CD14-positive monocyte (primary cell): ENCODE measurements at regions not wholly inside any gene's neighbourhood (a gene's known extent, or its start where the extent isn't known, plus 50 kb on each side); places are given as distances from the start of the nearest gene placed in this dataset.

Source experiments
- DNase-seq, 3 donors: peaks; one replicate each; pipeline ENCODE4 v3.0.0-alpha.2; 2011 to 2022
- H2AFZ ChIP-seq: 2 replicates; pipeline ENCODE4 v1.6.0; 2012; ENCODE audit warnings: mild to moderate bottlenecking, low read depth, low read length, inconsistent platforms; ENCODE audit not compliant: insufficient read depth, poor library complexity, severe bottlenecking
- H3K27ac ChIP-seq, 2 donors: 1 replicate in 1 of 2; 2 replicates in 1 of 2; pipeline ENCODE4 v1.5.1; 2012 to 2013; ENCODE audit warnings: low read length in 2 of 2, control low read depth in 1 of 2, inconsistent platforms in 1 of 2, low read depth in 1 of 2, mild to moderate bottlenecking in 1 of 2
- H3K27me3 ChIP-seq, 2 donors: one replicate each; pipeline versions ENCODE4 v1.6.0 to v1.6.1; 2011 to 2013; ENCODE audit warnings: low read length in 2 of 2; ENCODE audit not compliant: control insufficient read depth in 2 of 2, insufficient read depth in 2 of 2
- H3K36me3 ChIP-seq, 2 donors: replicated peaks in 1 of 2; 1 replicate in 1 of 2; 2 replicates in 1 of 2; pipeline versions ENCODE4 v1.5.1 to v1.6.1; 2012 to 2013; ENCODE audit warnings: low read length in 2 of 2, control low read depth in 1 of 2, inconsistent platforms in 1 of 2, mild to moderate bottlenecking in 1 of 2; ENCODE audit not compliant: insufficient read depth in 2 of 2, control insufficient read depth in 1 of 2
- H3K4me1 ChIP-seq, 2 donors: 1 replicate in 1 of 2; 2 replicates in 1 of 2; pipeline versions ENCODE4 v1.5.1 to v1.6.1; 2012 to 2013; ENCODE audit warnings: low read length in 2 of 2, control low read depth in 1 of 2, inconsistent platforms in 1 of 2, mild to moderate bottlenecking in 1 of 2, moderate library complexity in 1 of 2; ENCODE audit not compliant: insufficient read depth in 2 of 2, control insufficient read depth in 1 of 2
- H3K4me2 ChIP-seq: replicated peaks from 2 replicates; pipeline ENCODE3; 2012; ENCODE audit warnings: low read length, moderate library complexity, mild to moderate bottlenecking; ENCODE audit not compliant: poor library complexity, severe bottlenecking; ENCODE audit errors: extremely low read depth
- H3K4me3 ChIP-seq, 3 experiments: fragments of 200-600 bp in 1 of 3; sonication (generic) in 1 of 3; replicated peaks in 1 of 3; 1 replicate in 2 of 3; 2 replicates in 1 of 3; pipeline ENCODE4 v1.5.1; 2011 to 2013; ENCODE audit warnings: low read length in 3 of 3, mild to moderate bottlenecking in 3 of 3, control low read depth in 2 of 3, low read depth in 2 of 3, inconsistent platforms in 1 of 3, moderate library complexity in 1 of 3
- H3K79me2 ChIP-seq: 2 replicates; pipeline ENCODE4 v1.6.0; 2012; ENCODE audit warnings: mild to moderate bottlenecking, control low read depth, inconsistent platforms, low read length, moderate library complexity; ENCODE audit not compliant: insufficient read depth
- H3K9ac ChIP-seq: 2 replicates; pipeline ENCODE4 v1.6.0; 2017; ENCODE audit warnings: low read length, mild to moderate bottlenecking; ENCODE audit not compliant: insufficient read depth, poor library complexity, severe bottlenecking
- H3K9me3 ChIP-seq, 2 donors: replicated peaks in 1 of 2; 1 replicate in 1 of 2; 2 replicates in 1 of 2; pipeline versions ENCODE4 v1.5.1 to v1.6.1; 2012 to 2013; ENCODE audit warnings: low read length in 2 of 2, control low read depth in 1 of 2; ENCODE audit not compliant: control insufficient read depth in 1 of 2, insufficient read depth in 1 of 2
- H4K20me1 ChIP-seq: 2 replicates; pipeline ENCODE4 v1.6.0; 2012; ENCODE audit warnings: mild to moderate bottlenecking, low read length, control low read depth, moderate library complexity; ENCODE audit not compliant: insufficient read depth
- H3K27ac Mint-ChIP-seq, 7 donors: one replicate each; pipeline ENCODE4 v1.8.0; 2020; ENCODE audit warnings: mild to moderate bottlenecking in 7 of 7, mixed read lengths in 7 of 7, moderate library complexity in 6 of 7, inconsistent platforms in 2 of 7
- H3K27me3 Mint-ChIP-seq, 3 donors: one replicate each; pipeline ENCODE4 v1.8.0; 2021 to 2022; ENCODE audit warnings: low read depth in 3 of 3, mild to moderate bottlenecking in 3 of 3, mixed read lengths in 3 of 3, moderate library complexity in 3 of 3, inconsistent platforms in 1 of 3
- H3K36me3 Mint-ChIP-seq, 2 donors: one replicate each; pipeline ENCODE4 v1.8.0; 2020; ENCODE audit warnings: mixed read lengths in 2 of 2, inconsistent platforms in 1 of 2, mild to moderate bottlenecking in 1 of 2
- H3K4me1 Mint-ChIP-seq: one replicate; pipeline ENCODE4 v1.8.0; 2020; ENCODE audit warnings: mild to moderate bottlenecking, mixed read lengths
- H3K4me3 Mint-ChIP-seq, 2 donors: one replicate each; pipeline ENCODE4 v1.8.0; 2020; ENCODE audit warnings: mild to moderate bottlenecking in 2 of 2, mixed read lengths in 2 of 2, moderate library complexity in 1 of 2
- H3K9me3 Mint-ChIP-seq, 7 donors: one replicate each; pipeline ENCODE4 v1.8.0; 2020 to 2022; ENCODE audit warnings: mixed read lengths in 7 of 7, mild to moderate bottlenecking in 6 of 7, moderate library complexity in 6 of 7, inconsistent platforms in 2 of 7
- CTCF ChIP-seq: fragments of 200-600 bp; IDR thresholded peaks from one replicate; pipeline ENCODE4 v1.8.0; 2022; ENCODE audit warnings: antibody characterized with exemption, mild to moderate bottlenecking
- WGBS: methylation state at CpG from one replicate; pipeline ENCODE4 v1.1.5; 2013; ENCODE audit warnings: missing lambda C conversion rate; ENCODE audit not compliant: insufficient coverage; 5-methylcytosine and 5-hydroxymethylcytosine counted together
- intact Hi-C, 2 donors: fragments of 100-400 bp; cut with micrococcal nuclease; formaldehyde crosslinking; loops; one replicate each; pipeline versions ENCODE4 v1.15.0 to v1.15.1; 2023

- no peaks in the 10 kb centered on the region for H3K36me3 Mint-ChIP-seq
- H3K9me3 ChIP-seq = no peaks in the 10 kb centered on the region
- H3K9me3 Mint-ChIP-seq = peaks cover 0 to 8% (median 7%) of the 10 kb centered on the region in 7 donors
- DNase-seq = no peak
- H3K4me3 ChIP-seq = no peak overlapping the region
- no peak overlapping the region for H3K4me3 Mint-ChIP-seq
- H3K4me2 ChIP-seq = no peak overlapping the region
- no CpG with 5 or more reads among the region's 2 CpGs for WGBS
- no peak overlapping the region for H2AFZ ChIP-seq
- no peak overlapping the region for H3K27ac Mint-ChIP-seq
- TF ChIP-seq CTCF = no peak
- no peak overlapping the region for H3K27ac ChIP-seq
- intact Hi-C loops = no loop called here
- no peaks in the 10 kb centered on the region for H3K4me1 ChIP-seq
- H3K27me3 Mint-ChIP-seq = peaks cover 0 to 3% (median 2%) of the 10 kb centered on the region in 3 donors
- no peak overlapping the region for H3K9ac ChIP-seq
- H3K4me1 Mint-ChIP-seq = no peaks in the 10 kb centered on the region
- H3K36me3 ChIP-seq = no peaks in the 10 kb centered on the region
- no peaks in the 10 kb centered on the region for H3K27me3 ChIP-seq
- H3K79me2 ChIP-seq = no peaks in the 10 kb centered on the region
- no peaks in the 10 kb centered on the region for H4K20me1 ChIP-seq
Observed at GRCh38 chr12:67410667-67411067, 141.5 kb downstream of the CAND1 start.

DNA sequence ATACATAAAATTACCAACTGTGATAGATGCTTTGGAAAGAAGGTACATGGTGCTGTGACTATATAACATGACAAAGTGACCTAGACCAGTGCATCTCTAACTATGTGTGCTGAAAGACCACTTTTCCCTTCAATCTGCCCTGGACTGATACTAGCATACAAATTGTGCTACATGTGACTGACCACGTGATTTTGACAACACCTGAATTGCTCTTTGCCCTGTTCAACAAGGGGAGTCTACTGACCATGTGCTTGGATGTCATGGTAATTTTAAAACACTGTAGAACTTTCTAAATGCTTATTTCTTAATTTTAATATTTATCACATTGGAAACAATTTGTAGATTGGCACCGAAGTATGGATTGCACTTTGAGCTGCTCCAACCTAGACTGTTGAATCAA is 142.4 kb downstream of the CAND1 start:
- Histone ChIP-seq H2AFZ (no peak overlapping the region), H3K9ac (no peak overlapping the region), H3K4me3 (no peak overlapping the region), H4K20me1 (no peaks in the 10 kb centered on the region), H3K27me3 (no peaks in the 10 kb centered on the region), H3K4me2 (no peak overlapping the region), H3K27ac (no peak overlapping the region), H3K9me3 (no peaks in the 10 kb centered on the region), H3K79me2 (no peaks in the 10 kb centered on the region), H3K36me3 (no peaks in the 10 kb centered on the region), H3K4me1 (no peaks in the 10 kb centered on the region)
- intact Hi-C loops = no loop called here
- H3K27ac Mint-ChIP-seq = no peak overlapping the region
- H3K4me1 Mint-ChIP-seq = no peaks in the 10 kb centered on the region
- no peak overlapping the region for H3K4me3 Mint-ChIP-seq
- no peak for DNase-seq
- H3K27me3 Mint-ChIP-seq = peaks cover 0 to 5% (median 2%) of the 10 kb centered on the region in 3 donors
- WGBS = no CpG with 5 or more reads among the region's 2 CpGs
- no peak for TF ChIP-seq CTCF
- H3K36me3 Mint-ChIP-seq = no peaks in the 10 kb centered on the region
- H3K9me3 Mint-ChIP-seq = peaks cover 0 to 6% (median 3%) of the 10 kb centered on the region in 7 donors
